DND-41 (cell line): ENCODE measurements at regions not wholly inside any gene's neighbourhood (a gene's known extent, or its start where the extent isn't known, plus 50 kb on each side); places are given as distances from the start of the nearest gene placed in this dataset.

Experiments
- EZH2 ChIP-seq: IDR thresholded peaks from 3 replicates; pipeline ENCODE4 v1.6.1; 2012; ENCODE audit warnings: borderline replicate concordance, low read depth, mild to moderate bottlenecking, moderate library complexity, low read length, inconsistent platforms; ENCODE audit not compliant: severe bottlenecking
- TF ChIP-seq, protein P1 (sequence below): IDR thresholded peaks from 2 replicates; pipeline ENCODE4 v1.5.1; 2012; ENCODE audit warnings: borderline replicate concordance, low read length, moderate library complexity, mild to moderate bottlenecking; ENCODE audit not compliant: poor library complexity, severe bottlenecking; ENCODE audit errors: extremely low read depth

DNA sequence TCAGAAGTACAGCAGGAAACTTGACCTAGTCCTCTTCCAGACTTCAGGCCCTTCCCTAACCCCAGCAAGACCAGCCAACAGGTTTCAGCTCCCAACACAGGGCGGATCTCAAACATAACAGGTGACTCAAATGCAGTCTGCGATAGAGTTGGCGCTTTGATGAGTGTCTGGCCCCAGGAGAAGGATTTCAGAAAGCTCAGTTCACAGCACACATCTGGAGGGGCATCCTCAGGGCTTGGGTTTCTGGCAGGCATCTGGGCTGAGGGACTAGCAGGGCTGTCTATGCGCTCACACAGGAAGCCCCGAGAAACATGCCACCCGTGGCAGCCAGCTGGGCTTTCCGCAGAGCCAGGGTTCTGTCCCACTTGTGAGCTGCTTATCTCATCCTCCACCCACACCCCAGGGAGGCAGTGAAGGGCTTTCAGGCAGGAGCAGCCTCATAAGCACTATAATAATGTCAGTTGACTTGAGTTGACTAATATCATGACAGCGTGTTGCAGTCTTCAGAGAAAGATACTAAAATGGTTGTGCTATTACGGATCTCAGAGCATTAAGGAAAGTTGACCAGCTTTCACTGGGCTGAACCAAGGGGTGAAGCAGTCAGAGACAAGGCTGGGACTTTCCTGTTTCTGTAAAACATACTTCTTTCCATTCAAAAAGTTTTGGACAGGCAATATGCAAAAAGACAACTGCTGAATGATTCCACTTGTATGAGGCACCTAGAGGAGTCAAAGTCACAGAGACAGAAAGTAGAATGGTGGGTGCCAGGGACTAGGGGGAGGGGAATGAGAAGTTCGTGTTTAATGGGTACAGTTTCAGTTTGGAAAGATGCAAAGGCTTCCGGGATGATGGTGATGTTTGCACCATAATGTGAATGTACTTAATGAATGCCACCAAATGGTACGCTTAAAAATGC lies 233.0 kb upstream of the IRF2BP2 start:
- TF ChIP-seq, protein P1, sequence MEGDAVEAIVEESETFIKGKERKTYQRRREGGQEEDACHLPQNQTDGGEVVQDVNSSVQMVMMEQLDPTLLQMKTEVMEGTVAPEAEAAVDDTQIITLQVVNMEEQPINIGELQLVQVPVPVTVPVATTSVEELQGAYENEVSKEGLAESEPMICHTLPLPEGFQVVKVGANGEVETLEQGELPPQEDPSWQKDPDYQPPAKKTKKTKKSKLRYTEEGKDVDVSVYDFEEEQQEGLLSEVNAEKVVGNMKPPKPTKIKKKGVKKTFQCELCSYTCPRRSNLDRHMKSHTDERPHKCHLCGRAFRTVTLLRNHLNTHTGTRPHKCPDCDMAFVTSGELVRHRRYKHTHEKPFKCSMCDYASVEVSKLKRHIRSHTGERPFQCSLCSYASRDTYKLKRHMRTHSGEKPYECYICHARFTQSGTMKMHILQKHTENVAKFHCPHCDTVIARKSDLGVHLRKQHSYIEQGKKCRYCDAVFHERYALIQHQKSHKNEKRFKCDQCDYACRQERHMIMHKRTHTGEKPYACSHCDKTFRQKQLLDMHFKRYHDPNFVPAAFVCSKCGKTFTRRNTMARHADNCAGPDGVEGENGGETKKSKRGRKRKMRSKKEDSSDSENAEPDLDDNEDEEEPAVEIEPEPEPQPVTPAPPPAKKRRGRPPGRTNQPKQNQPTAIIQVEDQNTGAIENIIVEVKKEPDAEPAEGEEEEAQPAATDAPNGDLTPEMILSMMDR, result peak; percentile 28
- no peak for TF ChIP-seq EZH2
